Caco-2 (cell line): ENCODE measurements at regions not wholly inside any gene's neighbourhood (a gene's known extent, or its start where the extent isn't known, plus 50 kb on each side); places are given as distances from the start of the nearest gene placed in this dataset.

Experiments used
- BruUV-seq: library from RNA; stranded (reverse); fragments of 400-500 nt; replicated peaks from 2 replicates; lab custom pipeline; 2021; lab: Mats Ljungman, UMichigan
- CTCF ChIA-PET: fragments of 300-600 bp; sonication (Branson Sonifier 250); formaldehyde crosslinking; loops from one replicate; lab custom pipeline; 2022; ENCODE audit warnings: antibody characterized with exemption; lab: Charles Lee
- POLR2A ChIA-PET: fragments of 300-600 bp; sonication (Branson Sonifier 250); formaldehyde crosslinking; loops from one replicate; lab custom pipeline; 2022; ENCODE audit warnings: antibody characterized with exemption; lab: Charles Lee
- DNase-seq, 2 experiments: peaks; one replicate each; pipeline versions ENCODE4 v3.0.0 to v3.0.0-alpha.2; 2020 to 2022
- H3K27me3 ChIP-seq: replicated peaks from 2 replicates; pipeline ENCODE4 v1.6.0; 2011; ENCODE audit warnings: low read length; ENCODE audit not compliant: control insufficient read depth, insufficient read depth
- H3K36me3 ChIP-seq: 2 replicates; pipeline ENCODE4 v1.5.1; 2011; ENCODE audit warnings: low read length; ENCODE audit not compliant: control insufficient read depth, insufficient read depth
- H3K4me1 ChIP-seq: fragments of 250-450 bp; sonication (Bioruptor Pico); 2 replicates; pipeline ENCODE4 v1.5.1; 2020; ENCODE audit warnings: mild to moderate bottlenecking
- H3K4me3 ChIP-seq: 2 replicates; pipeline ENCODE4 v1.5.1; 2011; ENCODE audit warnings: low read depth, mild to moderate bottlenecking, control low read depth, low read length
- H3K9me3 ChIP-seq: fragments of 250-450 bp; sonication (Bioruptor Pico); 2 replicates; pipeline ENCODE4 v1.5.1; 2020; ENCODE audit warnings: mild to moderate bottlenecking, moderate library complexity
- H3K27ac Mint-ChIP-seq: one replicate; pipeline ENCODE4 v1.8.0; 2022; ENCODE audit warnings: mixed read lengths; ENCODE audit not compliant: unreplicated experiment
- H3K27me3 Mint-ChIP-seq: one replicate; pipeline ENCODE4 v1.8.0; 2022; ENCODE audit warnings: mixed read lengths; ENCODE audit not compliant: insufficient read depth, unreplicated experiment
- H3K36me3 Mint-ChIP-seq: one replicate; pipeline ENCODE4 v1.8.0; 2022; ENCODE audit warnings: mild to moderate bottlenecking, mixed read lengths; ENCODE audit not compliant: insufficient read depth, unreplicated experiment
- H3K4me1 Mint-ChIP-seq: one replicate; pipeline ENCODE4 v1.8.0; 2022; ENCODE audit warnings: low read depth, mixed read lengths; ENCODE audit not compliant: unreplicated experiment
- H3K4me3 Mint-ChIP-seq: one replicate; pipeline ENCODE4 v1.8.0; 2022; ENCODE audit warnings: mild to moderate bottlenecking, moderate library complexity, mixed read lengths; ENCODE audit not compliant: unreplicated experiment
- H3K9me3 Mint-ChIP-seq: one replicate; pipeline ENCODE4 v1.8.0; 2022; ENCODE audit warnings: mixed read lengths; ENCODE audit not compliant: unreplicated experiment
- intact Hi-C: fragments of 100-400 bp; cut with micrococcal nuclease; formaldehyde crosslinking; loops from one replicate; pipeline ENCODE4 v1.10.0; 2022; ENCODE audit not compliant: unreplicated experiment
- TF ChIP-seq, protein P1 (sequence below), 2 experiments: fragments of 200-600 bp in 1 of 2; IDR thresholded peaks; 1 replicate in 1 of 2; 2 replicates in 1 of 2; pipeline versions ENCODE4 v1.5.1 to v1.8.0; 2011 to 2022; ENCODE audit warnings: antibody characterized with exemption in 1 of 2, control low read depth in 1 of 2, inconsistent platforms in 1 of 2, low read depth in 1 of 2, low read length in 1 of 2, mild to moderate bottlenecking in 1 of 2, moderate library complexity in 1 of 2; ENCODE audit not compliant: insufficient read depth in 1 of 2, severe bottlenecking in 1 of 2, unreplicated experiment in 1 of 2

DNA sequence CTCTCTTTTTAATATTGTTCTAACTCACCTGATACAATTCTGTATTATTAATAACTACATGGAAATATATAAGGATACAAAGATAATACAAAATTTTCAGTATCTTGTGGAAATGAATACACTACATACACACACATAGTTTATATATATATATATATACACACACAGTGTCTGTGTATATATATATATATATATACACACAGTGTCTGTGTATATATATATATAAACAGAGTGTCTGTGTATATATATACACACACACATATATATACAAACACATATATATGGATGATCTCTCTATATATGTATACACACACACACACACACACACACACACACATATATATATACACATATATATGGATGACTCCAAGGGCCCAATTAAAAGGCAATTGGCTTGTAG is 749.1 kb downstream of the DACH1 start:
- Mint-ChIP-seq H3K4me3 (no peak overlapping the region), H3K9me3 (no peaks in the 10 kb centered on the region), H3K27ac (no peak overlapping the region), H3K27me3 (no peaks in the 10 kb centered on the region), H3K36me3 (no peaks in the 10 kb centered on the region), H3K4me1 (peaks cover 14% of the 10 kb centered on the region)
- DNase-seq, result no peak
- TF ChIP-seq, protein P1, sequence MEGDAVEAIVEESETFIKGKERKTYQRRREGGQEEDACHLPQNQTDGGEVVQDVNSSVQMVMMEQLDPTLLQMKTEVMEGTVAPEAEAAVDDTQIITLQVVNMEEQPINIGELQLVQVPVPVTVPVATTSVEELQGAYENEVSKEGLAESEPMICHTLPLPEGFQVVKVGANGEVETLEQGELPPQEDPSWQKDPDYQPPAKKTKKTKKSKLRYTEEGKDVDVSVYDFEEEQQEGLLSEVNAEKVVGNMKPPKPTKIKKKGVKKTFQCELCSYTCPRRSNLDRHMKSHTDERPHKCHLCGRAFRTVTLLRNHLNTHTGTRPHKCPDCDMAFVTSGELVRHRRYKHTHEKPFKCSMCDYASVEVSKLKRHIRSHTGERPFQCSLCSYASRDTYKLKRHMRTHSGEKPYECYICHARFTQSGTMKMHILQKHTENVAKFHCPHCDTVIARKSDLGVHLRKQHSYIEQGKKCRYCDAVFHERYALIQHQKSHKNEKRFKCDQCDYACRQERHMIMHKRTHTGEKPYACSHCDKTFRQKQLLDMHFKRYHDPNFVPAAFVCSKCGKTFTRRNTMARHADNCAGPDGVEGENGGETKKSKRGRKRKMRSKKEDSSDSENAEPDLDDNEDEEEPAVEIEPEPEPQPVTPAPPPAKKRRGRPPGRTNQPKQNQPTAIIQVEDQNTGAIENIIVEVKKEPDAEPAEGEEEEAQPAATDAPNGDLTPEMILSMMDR (IDR thresholded peaks at IDR 0.05; ENCODE audit: insufficient read depth in 1 of 2, low read depth in 1 of 2, low read length in 1 of 2, severe bottlenecking in 1 of 2, unreplicated experiment in 1 of 2), result no peak
- CTCF ChIA-PET, result no interaction called here
- Histone ChIP-seq H3K4me1 (0 out of 2 replicates have a peak, but pooled peaks cover 8% of the 10 kb centered on the region), H3K4me3 (no peak overlapping the region), H3K9me3 (no peaks in the 10 kb centered on the region), H3K36me3 (no peaks in the 10 kb centered on the region), H3K27me3 (no peaks in the 10 kb centered on the region)
- POLR2A ChIA-PET, result no interaction called here
- intact Hi-C loops, result loop anchor here (5.0 kb wide), 1 partner anchor 156 kb away; no protein-coding TSS in a partner anchor
- no TSS peak for BruUV-seq

DNA sequence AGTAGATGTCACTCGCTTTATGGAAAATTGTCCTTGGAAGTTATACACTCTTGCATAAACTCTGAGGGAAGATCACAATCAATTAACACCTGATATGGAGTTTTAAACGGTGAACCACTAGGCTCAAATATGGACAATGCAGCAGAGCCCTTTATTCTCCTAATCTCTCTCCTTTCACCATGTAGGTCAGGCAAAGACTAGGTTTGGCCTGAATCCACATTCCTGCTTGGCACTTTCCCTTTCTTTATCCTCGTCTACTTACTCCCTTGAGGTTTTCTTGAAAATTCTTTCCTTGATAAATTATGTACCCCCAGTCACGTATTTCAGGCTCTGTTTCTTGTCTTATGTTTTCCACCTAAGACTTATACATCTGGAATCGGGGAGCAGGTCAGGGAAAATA is 751.7 kb downstream of the DACH1 start:
- no peaks in the 10 kb centered on the region for H3K9me3 Mint-ChIP-seq
- H3K27me3 Mint-ChIP-seq, result no peaks in the 10 kb centered on the region
- H3K4me1 Mint-ChIP-seq, result peaks cover 7% of the 10 kb centered on the region
- H3K4me1 ChIP-seq, result 0 out of 2 replicates have a peak, but pooled peaks cover 4% of the 10 kb centered on the region
- POLR2A ChIA-PET, result no interaction called here
- H3K4me3 ChIP-seq, result no peak overlapping the region
- no TSS peak for BruUV-seq
- no peak for DNase-seq
- H3K9me3 ChIP-seq, result no peaks in the 10 kb centered on the region
- TF ChIP-seq, protein P1 (IDR thresholded peaks at IDR 0.05; ENCODE audit: insufficient read depth in 1 of 2, low read depth in 1 of 2, low read length in 1 of 2, severe bottlenecking in 1 of 2, unreplicated experiment in 1 of 2), result no peak
- H3K27ac Mint-ChIP-seq, result no peak overlapping the region
- H3K36me3 Mint-ChIP-seq, result no peaks in the 10 kb centered on the region
- no peaks in the 10 kb centered on the region for H3K36me3 ChIP-seq
- intact Hi-C loops, result loop anchor here (5.0 kb wide), 1 partner anchor 153 kb away; no protein-coding TSS in a partner anchor
- no peak overlapping the region for H3K4me3 Mint-ChIP-seq
- CTCF ChIA-PET, result no interaction called here
- H3K27me3 ChIP-seq, result no peaks in the 10 kb centered on the region

DNA sequence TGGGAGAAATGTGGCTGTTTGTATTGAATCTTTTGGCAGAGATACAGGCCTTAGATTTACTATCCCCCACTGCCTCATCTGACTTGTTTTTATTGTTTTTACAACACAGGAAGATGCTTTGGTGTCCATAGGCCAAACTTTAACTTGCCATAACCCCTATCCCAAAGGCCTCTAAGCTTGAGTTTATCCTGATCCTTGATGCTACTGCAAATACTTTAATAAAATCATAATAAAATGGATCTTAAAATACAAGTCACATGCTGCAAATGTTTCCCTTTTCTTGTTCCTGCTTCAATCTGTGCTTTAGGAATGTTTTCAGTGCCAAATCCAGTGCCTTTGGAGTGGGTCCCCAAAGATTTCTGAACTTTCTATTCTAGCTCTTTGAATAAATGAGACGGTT is 770.6 kb downstream of the DACH1 start:
- peaks cover 10% of the 10 kb centered on the region for H3K9me3 Mint-ChIP-seq
- H3K36me3 ChIP-seq, result no peaks in the 10 kb centered on the region
- no peaks in the 10 kb centered on the region for H3K9me3 ChIP-seq
- no peaks in the 10 kb centered on the region for H3K36me3 Mint-ChIP-seq
- intact Hi-C loops, result no loop called here
- peaks cover 11% of the 10 kb centered on the region; the same call in 1 of the 2 replicates for H3K4me1 ChIP-seq
- H3K4me1 Mint-ChIP-seq, result no peaks in the 10 kb centered on the region
- no peak for DNase-seq
- no peak overlapping the region for H3K4me3 Mint-ChIP-seq
- H3K4me3 ChIP-seq, result no peak overlapping the region
- ChIA-PET CTCF (no interaction called here), POLR2A (no interaction called here)
- TF ChIP-seq, protein P1 (IDR thresholded peaks at IDR 0.05; ENCODE audit: insufficient read depth in 1 of 2, low read depth in 1 of 2, low read length in 1 of 2, severe bottlenecking in 1 of 2, unreplicated experiment in 1 of 2), result no peak
- H3K27me3 ChIP-seq, result no peaks in the 10 kb centered on the region; the same call in 1 of the 2 replicates
- H3K27me3 Mint-ChIP-seq, result no peaks in the 10 kb centered on the region
- BruUV-seq, result no TSS peak
- H3K27ac Mint-ChIP-seq, result no peak overlapping the region
